ENCODE measurements at regions not wholly inside any gene's neighbourhood (a gene's known extent, or its start where the extent isn't known, plus 50 kb on each side); places are given as distances from the start of the nearest gene placed in this dataset.

DNA sequence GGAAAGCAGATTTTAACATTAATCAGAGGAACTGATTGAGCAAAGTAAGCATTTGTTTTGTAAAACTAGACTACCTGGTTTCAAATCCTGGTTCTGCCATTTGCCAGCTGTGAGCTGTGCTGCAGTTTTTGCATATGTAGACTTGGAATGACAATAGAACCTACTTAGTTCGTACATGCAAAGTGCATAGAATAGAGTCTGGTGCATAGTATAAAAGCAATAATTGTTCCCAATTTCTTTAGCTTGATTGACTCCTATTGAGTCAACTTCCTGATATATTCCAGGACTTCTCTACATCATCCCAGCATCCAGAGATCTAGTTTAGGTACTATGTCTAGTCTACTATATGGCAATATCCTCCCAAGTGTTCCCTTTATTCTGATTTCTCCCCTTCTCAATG is 144.4 kb upstream of the FGGY start:
- DNase-seq, result no peak

DNA sequence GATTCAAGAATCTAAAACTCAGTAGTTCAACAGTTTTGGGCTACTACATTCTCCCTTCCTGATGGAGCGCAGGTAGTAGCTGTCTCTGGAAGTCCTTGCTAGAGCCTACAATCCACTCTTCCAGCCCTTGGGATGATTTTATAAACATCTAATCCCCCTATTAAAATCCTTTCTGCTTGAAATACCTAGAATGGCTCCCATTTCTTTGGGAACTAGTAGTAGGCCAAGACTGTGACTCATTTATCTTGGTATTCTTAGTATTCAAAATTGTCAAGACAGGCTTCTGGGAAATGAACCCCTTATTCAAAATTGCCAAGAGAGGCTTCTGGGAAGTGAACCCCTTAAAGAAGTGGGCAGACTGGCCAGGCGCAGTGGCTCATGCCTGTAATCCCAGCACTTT is 142.5 kb upstream of the FGGY start:
- DNase-seq, result no peak

DNA sequence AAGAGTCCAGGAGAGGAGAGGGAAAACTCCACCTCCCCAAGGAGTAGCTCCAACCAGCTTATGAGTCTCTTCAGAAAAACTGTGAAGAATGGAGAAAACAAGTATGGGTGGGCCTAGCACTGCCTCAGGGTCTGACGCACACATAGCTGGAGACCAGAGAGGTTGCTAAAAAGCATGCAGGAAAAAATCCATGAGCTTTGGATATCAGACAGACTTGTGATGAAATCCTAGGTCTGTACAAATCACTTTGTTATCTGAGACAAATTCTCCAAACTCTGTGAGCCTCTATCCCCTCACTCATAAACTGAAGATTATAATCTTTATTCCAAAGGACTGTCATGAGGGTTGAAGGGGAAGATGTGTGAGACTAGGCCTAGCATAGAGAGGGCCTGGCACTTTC is 141.5 kb upstream of the FGGY start:
- no peak for DNase-seq

DNA sequence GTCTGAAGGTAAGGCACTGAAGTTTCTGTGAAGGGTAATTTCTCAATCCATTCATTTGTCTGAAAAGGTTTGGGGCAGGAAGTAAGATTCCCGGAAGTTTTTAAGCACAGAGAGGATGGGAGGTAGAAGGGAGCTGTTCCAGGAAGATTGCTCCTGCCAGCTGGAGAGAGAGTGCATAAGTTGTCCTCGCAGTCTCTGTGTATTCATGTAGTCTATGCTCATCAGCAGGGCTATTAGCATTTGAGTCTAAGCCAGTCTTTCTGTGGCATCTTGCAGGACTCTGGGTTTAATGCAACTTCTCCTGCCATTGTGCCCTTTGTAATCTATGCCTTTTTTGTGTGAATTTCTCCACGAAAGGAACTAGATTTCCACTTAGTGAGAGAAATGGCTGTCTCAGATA is 140.8 kb upstream of the FGGY start:
- DNase-seq, result no peak

DNA sequence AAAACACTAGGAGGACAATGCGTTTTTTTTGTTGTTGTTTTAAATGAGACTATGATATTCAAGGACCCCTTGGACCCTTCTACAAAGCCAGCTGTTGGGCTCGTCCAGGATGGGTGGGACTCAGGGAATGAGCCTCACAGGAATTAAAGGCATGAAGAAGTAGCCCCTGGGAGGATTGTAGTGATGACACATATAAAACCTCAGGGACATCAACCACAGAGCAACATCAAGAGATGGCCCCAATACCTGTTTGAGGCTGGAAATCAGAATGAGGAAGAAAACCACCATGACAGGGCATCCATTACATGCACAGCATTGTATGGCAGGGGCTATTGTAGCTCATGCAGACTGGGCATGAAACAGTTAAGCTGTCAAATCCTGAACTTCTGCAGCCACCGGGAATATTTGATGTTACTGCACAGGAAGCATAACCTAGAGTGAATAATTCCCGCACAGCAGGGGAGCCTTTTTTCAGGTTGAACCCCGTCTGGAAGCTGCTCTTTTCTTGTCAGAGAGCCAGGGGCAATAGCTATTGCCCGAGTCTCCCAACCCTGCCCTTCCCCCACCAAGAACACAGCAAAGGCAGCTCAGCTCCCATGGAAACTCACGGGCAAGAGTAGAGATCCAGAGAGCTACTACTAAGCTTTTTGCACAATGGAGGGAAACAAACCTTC is 140.2 kb upstream of the FGGY start:
- DNase-seq, result no peak

DNA sequence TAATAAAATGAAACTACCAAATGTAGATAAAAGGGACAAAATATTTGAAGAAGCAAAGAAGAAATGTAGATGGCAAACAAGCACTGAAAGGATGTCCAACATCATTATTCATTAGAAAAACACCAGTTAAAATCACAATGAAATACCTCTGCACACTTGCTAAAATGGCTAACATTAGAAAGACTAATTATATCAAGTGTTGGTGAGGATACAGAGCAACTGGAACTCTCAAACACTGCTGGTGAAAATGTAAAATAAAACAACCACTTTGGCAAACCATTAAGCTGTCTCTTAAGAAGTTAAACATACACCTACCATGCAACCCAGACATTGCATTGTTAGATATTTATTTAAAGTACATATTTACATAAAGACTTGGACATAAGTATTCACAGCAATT is 138.6 kb upstream of the FGGY start:
- no peak for DNase-seq

DNA sequence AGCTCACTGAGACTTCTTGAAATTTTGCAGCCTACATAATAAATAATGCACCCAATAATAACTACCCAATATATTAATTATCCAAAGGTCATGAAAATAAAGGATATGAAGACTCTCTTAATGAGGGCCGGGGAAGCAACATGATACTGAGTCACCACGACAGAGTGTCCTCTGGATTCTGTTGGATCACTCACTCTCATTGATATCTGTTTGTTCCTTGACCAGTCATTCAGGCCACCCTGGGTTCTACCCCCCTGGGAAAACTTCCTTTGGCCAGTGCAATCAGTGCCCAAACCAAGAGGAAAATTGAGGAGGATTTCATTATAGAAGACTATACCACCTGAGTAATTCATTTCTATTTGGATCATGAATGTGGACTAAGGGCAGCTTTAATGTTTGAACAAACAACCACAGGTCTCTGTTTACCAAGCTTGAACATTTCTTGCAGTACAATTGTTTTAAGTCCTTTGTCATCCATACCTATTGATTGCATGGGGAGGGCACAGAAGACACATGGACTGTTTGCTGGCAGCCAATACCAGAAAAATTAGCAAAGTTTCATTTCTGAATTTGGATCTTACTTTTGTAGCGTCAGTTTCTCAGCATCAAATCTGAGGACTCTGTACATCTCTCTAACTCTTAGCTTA is 137.2 kb upstream of the FGGY start:
- DNase-seq, result no peak

DNA sequence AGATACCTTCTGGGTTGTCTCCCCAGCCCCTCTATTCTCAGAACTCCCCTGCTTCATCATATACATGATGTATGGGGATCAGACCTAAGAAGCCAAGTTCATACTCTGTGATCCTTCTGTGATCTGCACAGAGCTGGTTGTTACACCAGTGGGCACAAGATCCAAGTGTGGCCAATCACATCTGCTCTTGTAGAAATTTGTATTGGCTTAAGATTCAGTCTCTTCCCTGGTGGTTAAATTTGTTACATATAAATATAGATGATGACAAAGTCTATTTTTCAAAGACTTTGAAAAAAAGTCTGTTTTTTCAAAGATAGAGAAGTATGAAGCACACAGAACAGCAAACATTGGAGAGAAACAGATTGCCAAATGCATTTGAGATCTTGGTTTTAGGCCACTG is 135.8 kb upstream of the FGGY start:
- no peak for DNase-seq

DNA sequence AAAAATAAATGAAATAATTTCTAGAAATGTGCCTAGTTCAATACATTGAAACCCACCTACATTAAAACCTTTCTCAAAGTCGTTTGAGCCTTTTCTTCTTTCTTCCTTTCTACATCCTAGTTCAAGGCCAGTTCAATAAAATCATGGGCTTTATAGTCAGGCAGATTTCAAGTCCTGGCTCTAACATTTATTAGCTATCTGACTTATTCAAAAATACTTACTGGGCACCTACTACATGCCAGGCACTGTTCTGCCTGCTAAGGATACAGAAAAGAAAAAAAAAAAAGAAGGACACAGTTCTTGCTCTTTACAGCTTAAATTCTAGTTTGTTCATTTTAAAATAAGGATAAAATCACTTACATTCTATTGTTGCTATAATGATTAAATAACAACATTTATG is 134.2 kb upstream of the FGGY start:
- no peak for DNase-seq

DNA sequence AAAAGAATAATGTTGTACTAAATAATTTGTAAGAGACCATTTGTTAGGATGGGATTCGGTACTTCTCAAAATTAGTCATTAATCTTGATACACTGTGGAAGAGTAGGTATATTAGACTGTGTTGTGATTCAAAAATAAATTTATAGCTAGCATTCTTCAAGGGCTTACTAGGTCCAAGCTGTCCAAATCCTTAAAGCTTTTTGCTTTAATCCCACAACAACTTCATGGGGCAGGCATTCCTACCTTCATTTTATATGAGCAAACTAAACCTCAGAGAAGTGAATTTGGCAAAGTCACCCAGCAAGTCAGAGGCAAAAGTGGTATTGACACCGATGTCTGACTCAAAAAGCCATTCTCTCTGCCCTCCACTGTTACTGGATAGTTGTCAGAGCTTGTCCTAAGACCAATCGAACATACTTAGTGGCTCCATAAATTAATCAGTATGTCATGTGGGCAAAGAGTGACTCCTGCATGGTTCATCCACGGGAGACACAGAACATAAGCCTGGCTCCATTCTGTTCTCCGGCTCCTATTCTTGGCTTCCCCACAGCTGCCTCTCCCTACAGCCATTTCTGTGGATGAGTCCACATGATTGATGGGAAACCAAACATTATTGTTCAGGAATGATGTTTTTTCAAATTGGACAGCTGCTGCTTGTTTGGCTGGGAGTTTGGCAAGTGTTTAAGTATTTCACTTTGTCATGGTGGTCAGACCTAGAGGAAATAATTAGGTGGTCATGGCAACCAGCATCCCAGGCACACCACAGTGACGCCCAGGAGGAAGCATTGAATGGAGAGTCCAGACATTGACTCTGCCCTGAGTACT is 133.4 kb upstream of the FGGY start:
- no peak for DNase-seq

DNA sequence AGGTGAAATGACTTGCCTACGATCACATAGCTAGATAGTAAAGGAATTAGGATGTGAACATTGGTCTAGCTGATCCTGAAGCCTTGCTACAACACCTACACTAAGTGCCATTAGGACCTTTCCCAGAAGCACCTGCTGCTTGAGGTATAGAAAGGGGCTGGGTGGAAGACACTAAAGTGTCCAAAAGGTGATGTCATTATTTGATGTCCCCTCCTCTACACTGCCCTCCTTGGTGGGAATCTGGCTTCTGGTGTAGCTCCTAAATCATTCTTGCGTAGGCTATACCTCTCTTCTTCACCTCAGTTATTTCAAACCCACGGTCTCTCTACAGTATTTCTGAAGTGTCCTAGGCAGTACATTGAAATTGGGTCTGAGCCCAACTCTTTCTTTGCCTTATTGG is 132.5 kb upstream of the FGGY start:
- no peak for DNase-seq

DNA sequence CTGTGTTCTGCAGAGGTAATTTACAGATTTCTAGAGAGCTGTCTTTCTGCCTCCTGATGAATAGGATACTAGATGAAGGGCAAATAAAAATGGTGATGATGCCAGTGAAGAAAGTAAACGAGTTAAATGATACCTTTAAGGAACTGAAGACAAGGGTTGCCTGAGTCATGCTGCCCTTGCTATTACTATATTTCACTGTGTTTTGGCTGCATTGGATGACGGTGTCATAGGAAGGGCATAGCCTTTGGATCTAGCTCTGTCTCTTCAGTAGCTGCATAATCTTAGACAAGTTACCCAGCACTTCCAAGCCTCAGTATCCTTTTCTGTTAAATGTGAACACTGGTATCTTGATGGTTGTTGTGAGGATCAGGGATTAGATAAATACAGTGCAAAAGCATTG is 131.5 kb upstream of the FGGY start:
- DNase-seq, result no peak

DNA sequence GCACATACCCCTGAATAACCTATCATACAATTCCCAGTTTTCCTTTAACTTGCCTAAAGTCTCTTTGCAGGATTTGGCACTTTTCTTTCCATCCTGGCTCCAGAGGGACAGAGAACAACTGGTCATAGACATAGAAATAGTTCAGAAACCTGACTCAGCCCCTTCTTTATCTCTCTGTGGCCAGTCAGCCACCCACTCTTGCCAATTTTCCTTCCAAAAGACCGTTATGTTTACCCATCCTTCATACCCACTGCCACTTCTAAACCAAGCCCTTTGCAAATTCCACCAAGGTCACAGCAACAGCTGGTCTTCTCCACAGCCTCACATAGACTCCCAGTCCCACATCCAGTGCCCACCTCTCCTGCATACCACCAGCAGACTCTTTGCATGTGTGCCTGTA is 127.2 kb upstream of the FGGY start:
- no peak for DNase-seq

DNA sequence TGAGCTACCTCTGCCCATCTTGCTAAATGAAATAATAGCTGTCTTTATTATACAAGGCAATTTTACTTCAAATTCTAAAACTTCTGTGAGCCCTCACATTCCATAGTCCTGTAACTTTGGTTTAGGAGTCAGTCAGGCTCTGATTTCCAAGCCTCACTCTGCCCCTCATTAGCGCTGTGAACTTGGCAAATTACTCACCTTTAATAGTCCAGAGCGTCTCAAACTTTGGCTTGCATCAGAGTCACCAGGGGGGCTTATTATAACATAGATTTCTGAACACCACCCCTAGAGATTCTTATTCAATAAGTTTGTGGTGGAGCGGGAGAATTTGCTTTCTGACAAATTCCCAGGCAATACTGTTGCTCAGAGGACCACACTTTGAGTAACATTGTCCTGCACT is 126.2 kb upstream of the FGGY start:
- no peak for DNase-seq

DNA sequence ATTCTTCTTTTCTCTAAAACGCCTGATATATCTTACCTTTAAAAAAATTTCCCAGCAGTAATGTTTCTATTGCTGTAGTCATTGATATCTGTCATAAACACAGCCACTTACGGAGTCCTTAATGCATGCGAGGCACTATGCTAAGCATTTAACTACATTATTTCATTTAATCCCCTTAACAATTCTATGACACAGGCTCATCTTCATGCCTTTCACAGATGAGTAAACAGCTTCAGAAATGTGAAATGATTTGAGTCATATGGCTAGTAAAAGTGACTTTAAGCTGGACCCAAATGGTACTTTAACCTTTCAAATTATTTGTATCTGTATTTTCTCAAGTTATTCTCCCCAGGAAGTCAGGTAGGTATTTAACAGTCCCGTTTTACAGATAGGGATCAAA is 125.1 kb upstream of the FGGY start:
- DNase-seq, result no peak

DNA sequence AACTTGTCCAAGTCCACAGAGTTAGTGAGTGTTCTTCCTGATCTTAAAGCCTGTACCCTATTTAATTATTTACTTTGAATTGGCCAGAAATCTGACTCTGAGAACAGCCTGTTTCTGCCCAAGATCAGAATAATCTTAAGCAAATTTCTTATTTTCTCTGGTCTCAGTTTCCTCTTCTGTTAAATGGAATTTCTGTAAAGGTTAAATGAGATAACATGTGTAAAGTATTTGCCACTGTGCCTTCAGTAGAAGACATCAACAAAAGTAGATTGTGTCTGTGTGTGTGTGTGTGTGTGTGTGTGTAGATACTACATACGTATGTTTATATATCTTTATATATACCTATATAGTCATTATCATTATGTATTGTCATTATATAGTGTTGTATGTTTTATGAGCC is 124.2 kb upstream of the FGGY start:
- no peak for DNase-seq

DNA sequence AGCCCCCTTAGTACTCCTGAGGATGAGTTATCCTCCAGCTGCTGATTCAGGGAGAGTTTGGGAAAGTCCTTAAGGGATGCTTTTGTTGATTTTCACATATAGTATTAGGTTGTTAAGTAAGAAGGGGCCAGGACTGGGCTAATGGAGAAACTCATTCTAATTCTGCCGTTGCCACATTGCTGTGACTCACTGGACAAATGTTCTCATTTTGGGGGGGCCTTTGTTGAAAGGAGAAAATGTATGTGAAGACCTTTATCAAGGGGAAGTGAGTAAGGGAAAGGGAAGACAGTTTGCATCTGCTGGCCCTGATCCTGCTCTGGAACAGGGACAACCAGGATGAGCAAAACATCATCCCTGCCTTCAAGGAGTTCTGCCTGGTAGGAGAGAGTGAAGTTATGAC is 123.2 kb upstream of the FGGY start:
- DNase-seq, result no peak

DNA sequence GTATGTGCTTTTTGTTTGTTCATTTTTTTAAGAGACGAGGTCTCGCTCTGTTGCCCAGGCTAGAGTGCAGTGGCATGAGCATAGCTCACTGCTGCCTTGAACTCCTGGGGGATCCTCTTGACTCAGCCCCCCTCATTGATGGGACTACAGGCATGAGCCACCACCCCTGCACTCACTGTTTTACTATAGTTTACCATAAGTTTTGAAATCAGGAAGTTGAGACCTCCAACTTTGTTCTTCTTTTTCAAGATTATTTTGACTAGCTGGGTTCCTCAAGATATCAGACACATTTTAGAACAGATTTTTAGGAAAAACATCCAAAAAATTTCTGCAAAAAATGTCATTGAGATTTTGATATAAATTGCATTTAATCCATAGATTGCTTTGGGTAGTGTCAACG is 120.4 kb upstream of the FGGY start:
- no peak for DNase-seq

DNA sequence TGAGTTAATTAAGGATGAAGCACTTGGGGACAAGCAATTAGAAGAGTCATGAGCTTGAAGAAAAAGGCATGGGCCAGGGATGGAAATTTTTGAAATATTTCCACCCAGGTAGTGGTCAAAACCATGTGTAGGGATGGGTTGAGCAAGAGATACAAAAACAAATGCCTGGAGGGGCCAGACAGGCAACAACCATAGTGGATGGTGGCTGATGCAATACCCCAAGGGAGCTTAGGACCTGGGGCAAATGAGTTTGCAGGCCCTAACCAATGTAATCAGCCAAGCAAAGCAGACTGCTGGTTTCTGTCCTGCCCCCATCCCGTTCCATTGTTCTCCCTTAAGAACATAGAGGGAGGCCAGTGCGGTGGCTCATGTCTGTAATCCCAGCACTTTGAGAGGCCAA is 119.1 kb upstream of the FGGY start:
- DNase-seq, result no peak

DNA sequence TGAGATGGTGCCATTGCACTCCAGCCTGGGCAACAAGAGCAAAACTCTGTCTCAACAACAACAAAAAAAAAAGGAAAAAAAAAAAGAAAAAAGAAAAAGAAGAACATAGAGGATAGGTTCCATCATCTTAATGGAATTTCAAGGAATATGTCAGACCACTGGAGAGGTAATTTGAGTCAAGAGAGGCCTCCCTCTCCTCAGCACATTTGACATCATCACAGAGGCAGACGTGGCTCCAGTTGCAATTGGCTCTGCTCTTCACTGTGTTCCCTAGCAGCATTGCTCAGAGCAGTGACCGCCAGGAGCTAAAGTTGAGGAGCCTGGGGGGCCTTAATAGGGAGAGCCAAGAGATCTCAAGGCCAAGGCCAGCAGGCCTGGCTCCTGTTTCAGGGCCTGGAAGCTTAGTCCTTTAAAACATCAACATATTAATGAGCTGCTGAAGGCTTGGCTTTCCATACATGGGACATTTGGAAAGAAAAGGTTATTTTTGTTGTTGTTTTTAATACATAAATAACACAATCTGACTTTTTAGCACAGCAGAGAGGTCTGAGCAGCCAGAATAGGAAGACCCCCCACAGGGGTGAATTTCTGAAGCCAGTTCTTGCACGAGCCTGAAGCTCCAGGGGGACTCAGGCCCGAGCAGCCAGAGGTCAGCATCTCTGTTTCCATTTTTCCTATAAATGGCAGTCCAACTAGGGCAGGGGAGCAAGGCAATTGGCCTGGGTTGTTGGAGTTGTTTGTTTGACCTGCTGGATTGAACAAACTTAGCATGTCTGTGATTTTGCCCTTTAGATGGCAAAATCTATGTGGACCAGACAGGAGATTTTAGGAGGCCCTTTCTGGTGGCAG is 118.3 kb upstream of the FGGY start:
- no peak for DNase-seq

DNA sequence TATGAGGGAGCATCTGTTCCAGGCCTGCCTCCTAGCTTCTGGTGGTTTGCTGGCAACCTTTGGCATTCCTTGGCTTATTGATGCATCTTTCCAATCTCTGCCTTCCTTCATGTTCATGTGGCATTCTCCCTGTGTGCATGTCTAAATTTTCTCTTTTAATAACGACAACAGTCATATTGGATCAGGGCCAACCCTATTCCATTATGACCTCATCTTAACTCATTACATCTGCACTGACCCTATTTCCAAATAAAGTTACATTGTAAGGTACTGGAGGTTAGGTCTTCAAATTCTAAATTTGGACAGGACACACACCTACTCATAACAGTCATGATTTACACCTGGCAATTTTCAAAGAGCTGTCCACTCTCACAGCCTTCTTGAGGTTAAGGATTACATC is 117.2 kb upstream of the FGGY start:
- no peak for DNase-seq

DNA sequence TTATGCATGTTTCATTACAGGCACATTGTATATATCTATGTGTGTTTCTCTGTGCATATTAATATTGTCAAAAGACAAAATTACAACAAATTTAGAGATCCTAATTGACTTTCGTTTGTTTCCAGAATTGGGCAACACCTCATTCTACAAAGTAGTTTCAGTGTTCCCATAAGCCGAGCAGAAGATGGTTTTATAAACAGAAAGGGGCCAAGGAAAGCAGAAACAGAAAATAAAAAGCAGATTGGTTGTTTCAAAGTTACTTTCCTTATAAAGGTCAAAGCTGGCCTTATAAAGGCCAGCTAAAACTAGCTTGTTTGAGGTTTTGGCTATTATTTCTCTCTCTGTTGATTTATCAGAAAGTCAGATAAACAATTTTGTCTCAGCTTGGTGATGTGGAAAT is 116.2 kb upstream of the FGGY start:
- DNase-seq, result no peak

DNA sequence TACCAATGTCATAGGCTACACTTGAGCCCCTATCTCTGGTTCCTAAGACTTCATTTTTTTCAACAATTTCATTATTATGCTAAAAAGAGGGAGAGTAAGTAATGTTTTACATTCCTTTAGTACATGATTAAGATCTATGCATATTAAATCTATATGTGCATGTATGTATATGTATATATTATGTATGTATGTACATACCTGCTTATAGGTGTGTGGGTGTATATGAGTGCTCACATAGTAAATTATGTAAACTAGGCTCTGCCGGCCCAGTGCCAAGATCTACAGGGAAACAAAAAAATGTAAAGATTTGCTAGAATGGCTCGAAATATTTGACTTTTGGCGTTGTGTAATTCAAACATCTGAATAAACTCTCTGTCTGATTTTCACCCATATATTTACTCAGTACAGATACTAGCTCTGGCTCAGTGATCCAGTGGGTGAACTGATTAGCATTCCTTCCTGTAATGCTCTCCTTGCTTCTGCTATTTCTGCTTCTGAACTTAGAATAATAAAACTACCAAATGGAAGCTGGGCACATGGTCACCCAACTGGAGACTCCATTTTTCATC is 113.1 kb upstream of the FGGY start:
- no peak for DNase-seq
